ENCODE measurements at regions not wholly inside any gene's neighbourhood (a gene's known extent, or its start where the extent isn't known, plus 50 kb on each side); places are given as distances from the start of the nearest gene placed in this dataset.
"Not testable (repeated sequence)": the region's sequence is repeated elsewhere in the genome, so short reads cannot be mapped to it uniquely, and the experiment has no call there.

GRCh38 chrX:13474164-13474516 lies 95.3 kb upstream of the EGFL6 start:
- no peak for DNase-seq

GRCh38 chrX:13473442-13474163 lies 95.8 kb upstream of the EGFL6 start:
- no peak for DNase-seq

- DNase-seq, result no peak
These were observed 96.4 kb upstream of the EGFL6 start for GRCh38 chrX:13472975-13473374.

GRCh38 chrX:13471269-13471668 lies 98.1 kb upstream of the EGFL6 start:
- no peak for DNase-seq

- no peak for DNase-seq
These were observed 98.8 kb upstream of the EGFL6 start for GRCh38 chrX:13470685-13470977.

- no peak for DNase-seq
These were observed 99.3 kb upstream of the EGFL6 start for GRCh38 chrX:13469963-13470684.

- no peak for DNase-seq
These were observed 101.3 kb upstream of the EGFL6 start for GRCh38 chrX:13468096-13468495.

- DNase-seq, result no peak
These were observed 102.2 kb upstream of the EGFL6 start for GRCh38 chrX:13467243-13467642.

- DNase-seq, result no peak
These were observed 104.7 kb upstream of the EGFL6 start for GRCh38 chrX:13464599-13465275.

GRCh38 chrX:13463608-13464007 lies 105.8 kb upstream of the EGFL6 start:
- DNase-seq, result no peak

GRCh38 chrX:13452283-13452682 lies 117.1 kb upstream of the EGFL6 start:
- DNase-seq, result no peak

GRCh38 chrX:13449441-13449840 lies 120.0 kb upstream of the EGFL6 start:
- DNase-seq, result no peak

GRCh38 chrX:13448941-13449340 lies 120.5 kb upstream of the EGFL6 start:
- DNase-seq, result no peak

GRCh38 chrX:13441608-13442007 lies 121.8 kb upstream of the ATXN3L start:
- DNase-seq, result not testable (repeated sequence)

GRCh38 chrX:13440176-13440575 lies 120.3 kb upstream of the ATXN3L start:
- no peak for DNase-seq

GRCh38 chrX:13433298-13433605 lies 113.4 kb upstream of the ATXN3L start:
- DNase-seq, result no peak

GRCh38 chrX:13432414-13433297 lies 112.8 kb upstream of the ATXN3L start:
- DNase-seq, result no peak

GRCh38 chrX:13430136-13430827 lies 110.4 kb upstream of the ATXN3L start:
- DNase-seq, result no peak

- DNase-seq, result no peak
These were observed 108.4 kb upstream of the ATXN3L start for GRCh38 chrX:13428053-13428786.

GRCh38 chrX:13427441-13428052 lies 107.7 kb upstream of the ATXN3L start:
- DNase-seq, result no peak

- no peak for DNase-seq
These were observed 100.8 kb upstream of the ATXN3L start for GRCh38 chrX:13420545-13421183.
